Hindlimb muscle (tissue), 1 donor: ENCODE measurements at regions not wholly inside any gene's neighbourhood (a gene's known extent, or its start where the extent isn't known, plus 50 kb on each side); places are given as distances from the start of the nearest gene placed in this dataset.

Experiments used
- DNase-seq: peaks from one replicate; pipeline ENCODE4 v3.0.0-alpha.2; 2013

DNA sequence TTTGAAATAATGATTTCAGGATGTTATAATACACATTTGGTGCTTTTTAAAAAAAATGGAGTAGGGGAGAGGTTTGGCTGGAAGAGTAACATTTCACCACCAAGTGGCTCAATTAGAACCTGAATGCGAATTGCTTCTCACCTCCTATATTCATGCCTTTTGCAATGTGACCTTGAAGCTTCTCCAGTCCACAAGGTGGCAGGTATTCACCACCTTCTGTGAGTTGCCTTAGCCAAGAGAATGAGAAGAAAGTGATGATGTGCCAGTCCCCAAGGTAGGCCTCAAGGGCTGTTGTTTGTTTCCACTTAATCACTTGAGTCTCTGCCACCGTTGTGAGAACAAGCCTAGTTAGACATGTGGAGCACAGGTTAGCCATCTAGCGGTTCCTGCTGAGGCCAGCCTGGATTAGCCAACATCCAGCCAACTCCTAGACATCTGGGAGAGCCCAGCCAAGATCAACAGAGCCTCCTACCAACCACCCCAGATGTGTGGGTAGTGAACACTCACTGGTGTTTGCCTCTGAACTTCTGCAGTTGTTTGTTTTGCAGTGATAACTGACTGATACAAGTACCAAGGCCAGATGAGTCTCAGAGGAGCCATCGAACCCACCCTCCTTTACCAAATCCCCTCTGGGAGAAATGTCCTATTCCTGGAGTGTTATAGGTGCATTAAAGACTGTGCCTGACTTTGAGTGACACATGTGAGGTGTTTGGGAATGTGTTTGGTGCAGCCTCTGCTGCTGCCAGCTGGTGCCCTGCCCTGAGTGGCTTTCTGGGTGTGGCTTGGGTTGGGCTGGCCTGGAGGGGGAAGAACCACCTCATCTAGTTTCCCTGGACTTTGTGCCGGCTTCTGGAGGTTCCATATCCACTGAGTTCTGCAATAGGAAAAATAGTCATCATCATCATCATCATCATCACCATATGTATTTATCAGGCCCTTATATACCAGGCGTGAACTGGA lies 132.5 kb upstream of the RFLNA start:
- no peak for DNase-seq

- no peak for DNase-seq
These were observed 129.2 kb upstream of the RFLNA start for GRCh38 chr12:124165695-124166094.

DNA sequence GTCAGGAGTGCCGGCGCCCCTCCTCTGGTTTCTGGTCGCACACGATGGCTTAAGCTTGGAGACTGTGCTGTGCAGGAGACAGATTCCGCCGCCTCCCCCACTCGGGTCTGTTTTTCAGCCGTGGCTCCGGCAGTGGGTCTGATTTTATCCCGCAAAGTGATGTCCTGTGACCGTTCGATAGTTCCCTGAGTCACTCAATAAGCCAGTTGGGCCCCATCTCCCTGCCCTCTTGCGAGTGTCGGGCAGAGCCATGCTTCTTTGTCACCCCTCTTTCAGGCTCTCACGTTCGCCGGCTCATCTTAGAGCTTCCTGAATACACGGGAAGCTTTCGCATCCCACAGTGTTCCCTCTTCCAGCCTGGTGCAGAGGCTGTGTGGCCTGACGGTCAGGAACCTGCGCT lies 127.8 kb upstream of the RFLNA start:
- no peak for DNase-seq

DNA sequence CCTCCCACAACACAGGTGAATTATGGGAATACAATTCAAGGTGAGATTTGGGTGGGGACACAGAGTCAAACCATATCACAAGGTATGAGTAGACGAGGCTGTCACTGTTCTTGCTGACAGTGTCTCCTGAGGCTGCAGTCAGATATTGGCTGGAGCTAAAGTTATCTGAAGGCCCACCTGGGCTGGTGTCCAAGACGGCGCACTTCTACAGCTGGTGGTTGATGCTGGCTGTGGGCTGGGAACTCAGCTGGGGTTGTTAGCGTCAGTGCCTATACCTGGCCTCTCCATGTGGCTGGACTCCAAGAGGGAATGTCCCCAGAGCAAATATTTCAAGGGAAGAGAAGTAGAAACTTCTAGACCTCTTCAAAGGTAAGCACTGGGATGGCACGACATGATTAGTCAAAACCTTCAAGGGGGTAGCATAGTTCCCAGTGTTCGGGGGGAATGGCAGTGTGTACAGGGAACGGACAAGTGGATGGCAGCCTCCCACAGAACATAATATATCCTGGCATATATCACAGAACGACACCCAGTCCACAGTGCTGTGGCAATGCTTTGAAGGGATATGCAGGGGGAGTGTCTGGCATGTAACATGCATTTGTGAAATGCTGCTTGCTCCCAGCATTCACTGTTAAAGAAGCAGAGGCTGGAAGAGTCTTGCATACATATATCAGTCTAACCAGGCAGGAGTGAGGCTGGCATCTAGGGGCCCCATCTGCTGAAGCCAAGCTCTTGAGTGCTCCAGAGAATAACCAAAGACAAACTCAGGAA lies 126.7 kb upstream of the RFLNA start:
- DNase-seq: no peak

DNA sequence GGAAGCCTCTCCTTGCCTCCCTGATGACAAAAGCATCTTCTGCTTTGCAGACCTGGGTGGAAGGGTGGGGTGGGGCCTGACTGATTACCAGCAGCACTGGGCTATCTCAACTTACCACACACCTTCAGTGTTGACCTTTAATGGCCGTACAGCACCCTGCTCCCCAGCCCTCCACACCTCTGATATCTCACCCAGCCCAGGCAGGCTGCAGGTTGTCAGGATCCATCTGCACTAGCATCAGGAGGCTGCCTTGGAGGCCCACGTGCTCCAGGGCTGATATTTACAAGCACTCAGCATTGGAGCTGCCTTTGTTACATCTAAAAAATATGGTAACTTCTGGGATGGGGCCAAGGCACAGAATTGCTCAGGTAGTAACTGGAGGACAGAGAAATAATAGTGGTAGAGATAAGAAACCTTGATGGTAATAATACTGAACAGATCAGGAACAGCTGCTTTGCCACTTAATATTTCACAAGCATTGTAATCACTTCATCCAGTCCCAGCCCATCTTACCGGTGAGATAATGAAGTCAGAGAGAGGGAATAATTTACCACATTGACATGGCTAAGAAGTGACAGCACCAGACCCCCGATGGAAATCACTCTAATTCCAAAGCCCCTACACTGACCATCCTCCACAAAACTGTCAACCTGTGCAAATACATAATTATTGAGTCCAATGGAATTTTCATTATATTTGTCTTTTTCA lies 125.2 kb upstream of the RFLNA start:
- no peak for DNase-seq

GRCh38 chr12:124170760-124171159 lies 124.1 kb upstream of the RFLNA start:
- DNase-seq: no peak

GRCh38 chr12:124171231-124171979 lies 123.5 kb upstream of the RFLNA start:
- no peak for DNase-seq

DNA sequence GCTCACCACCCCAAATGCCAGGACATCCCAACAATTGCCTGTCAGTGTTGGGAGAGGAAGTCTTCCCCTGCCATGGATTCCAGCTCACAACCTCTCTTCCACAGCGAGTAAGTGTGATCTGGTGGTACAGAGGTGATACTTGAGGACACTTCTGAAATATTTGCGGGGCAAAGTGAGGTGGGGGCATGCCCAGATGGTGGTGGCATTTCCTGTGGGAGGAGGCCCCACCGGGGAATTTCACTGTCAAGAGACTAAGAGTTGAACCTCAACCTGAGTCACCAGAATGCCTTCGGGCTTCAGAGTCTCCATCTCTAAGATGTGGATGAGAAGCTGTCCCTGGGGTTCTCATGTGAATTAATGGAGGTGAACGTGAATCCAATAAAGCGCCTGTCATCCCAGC lies 122.3 kb upstream of the RFLNA start:
- no peak for DNase-seq

GRCh38 chr12:124173692-124174091 lies 121.2 kb upstream of the RFLNA start:
- no peak for DNase-seq

DNA sequence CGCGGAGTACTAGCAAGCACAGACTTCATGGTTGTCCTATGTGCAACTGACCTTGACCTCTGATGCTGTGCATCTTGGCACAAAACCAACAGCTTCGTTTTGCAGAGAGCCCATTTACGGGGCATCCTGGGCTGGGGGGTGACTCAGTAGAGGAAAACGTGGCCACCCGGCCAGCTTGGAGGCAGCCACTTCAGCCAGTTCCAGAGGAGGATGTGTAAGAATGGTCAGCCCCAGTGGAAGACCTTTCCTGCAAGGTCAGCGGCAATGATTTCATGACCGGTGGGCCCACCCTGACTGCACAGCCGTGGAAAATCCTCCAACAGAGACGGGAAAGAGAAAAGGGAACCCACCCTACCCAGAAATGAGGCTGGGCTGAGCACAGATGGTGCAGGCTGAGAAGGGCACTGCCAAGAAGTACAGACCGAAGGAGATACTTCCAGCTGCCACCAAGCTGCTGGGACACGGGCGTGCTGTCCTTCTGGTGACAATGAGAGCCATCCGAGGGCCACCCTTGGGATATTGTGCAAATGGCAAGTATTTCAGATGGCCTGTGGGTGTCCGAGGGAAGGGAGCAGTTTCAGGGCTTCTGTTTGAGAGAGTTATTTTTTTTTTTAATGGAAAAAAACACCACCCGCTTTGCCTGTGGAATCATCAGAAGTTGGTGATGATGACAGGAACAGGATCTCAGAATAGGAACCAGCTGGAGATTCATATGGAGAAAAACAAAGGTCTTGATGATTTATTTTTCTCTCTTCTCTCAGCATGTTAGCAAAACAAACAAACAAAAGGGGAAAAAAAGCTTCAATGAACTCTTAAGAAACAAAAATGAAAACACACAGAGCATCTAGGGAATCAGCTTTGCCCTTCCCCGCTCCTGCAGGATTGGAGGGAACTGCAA lies 120.2 kb upstream of the RFLNA start:
- DNase-seq: no peak

DNA sequence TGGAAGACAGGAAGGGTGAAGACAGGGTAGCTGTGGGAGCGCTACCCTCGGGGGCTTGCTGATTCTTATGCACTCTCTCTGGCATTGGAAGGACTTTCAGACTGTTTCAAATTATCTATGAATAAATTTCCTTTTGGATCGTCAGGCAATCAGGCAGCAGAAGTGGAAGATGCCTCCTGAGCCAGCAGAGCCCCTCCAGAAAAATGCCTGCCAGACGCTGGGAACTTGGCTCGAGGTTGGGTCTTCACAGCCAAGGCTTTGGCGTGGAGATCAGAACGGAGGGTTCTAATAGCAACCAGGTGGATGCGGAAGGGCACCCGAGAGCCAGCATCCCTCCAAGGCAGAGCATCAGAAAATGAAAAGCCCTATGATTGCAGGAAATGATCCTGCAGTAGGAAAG lies 119.2 kb upstream of the RFLNA start:
- no peak for DNase-seq

DNA sequence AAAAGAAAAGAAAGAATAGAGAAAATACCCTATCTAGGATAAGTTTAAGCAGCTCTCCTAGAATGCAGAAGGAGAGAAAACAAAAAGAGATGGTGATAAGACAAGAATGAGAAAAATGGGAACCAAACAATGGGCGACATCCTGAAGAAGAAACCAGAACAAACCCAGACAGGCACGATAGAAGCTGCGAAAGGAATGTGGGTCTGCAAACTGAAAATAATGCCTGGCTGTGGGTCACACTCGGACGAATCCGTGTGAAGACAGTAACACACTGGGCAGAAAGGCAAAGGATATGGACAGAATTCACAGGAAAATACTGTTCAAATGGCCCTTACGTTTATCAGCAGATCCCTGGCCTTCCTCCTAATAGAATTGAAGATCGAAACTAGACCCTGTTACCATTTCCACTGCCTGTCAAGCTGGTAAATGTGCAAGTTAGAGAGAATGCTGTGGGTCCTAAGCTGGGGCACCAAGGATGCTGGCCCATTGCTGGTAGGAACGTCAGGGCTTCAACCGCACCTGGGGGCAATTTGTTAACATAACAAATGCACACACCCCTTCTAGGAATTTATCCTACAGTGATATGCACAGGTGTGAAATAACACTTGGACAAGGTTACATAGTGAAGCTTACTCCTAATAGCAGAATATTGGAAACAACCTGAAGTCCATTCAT lies 117.5 kb upstream of the RFLNA start:
- no peak for DNase-seq

DNA sequence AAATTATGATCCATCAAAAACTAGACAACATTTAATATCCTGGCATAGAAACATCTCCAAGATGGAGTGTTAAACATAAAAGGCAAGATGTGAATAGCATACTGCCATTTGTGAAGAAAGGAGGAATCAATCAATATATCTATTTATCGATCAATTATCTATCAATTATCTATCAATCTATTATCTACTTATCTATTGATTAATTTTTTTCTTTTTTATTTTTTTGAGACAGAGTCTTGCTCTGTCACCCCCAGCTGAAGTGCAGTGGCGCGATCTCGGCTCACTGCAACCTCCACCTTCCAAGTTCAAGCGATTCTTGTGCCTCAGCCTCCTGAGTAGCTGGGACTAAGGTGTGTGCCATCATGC lies 117.0 kb upstream of the RFLNA start:
- DNase-seq: no peak

- no peak for DNase-seq
These were observed 114.8 kb upstream of the RFLNA start for GRCh38 chr12:124179936-124180607.

- DNase-seq: no peak
These were observed 111.7 kb upstream of the RFLNA start for GRCh38 chr12:124183172-124183571.

DNA sequence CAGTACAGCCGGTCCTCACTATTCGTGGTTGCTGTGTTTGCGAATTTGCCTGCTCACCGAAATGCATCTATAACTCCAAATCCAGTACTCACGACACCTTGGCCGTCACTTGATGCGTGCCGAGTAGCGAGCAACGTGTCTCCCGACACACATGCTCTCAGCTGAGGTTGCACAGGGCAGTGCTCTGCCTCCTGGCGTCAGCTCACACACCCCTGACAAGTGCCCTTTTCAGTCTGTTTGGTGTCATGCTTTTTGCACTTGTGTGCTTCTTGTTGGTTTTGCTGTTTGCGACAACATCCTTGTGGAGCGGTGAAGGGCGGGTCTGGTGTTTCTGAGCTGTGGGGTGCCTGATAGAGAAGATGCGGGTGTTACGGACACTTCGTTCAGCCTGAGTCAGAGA lies 110.4 kb upstream of the RFLNA start:
- no peak for DNase-seq

DNA sequence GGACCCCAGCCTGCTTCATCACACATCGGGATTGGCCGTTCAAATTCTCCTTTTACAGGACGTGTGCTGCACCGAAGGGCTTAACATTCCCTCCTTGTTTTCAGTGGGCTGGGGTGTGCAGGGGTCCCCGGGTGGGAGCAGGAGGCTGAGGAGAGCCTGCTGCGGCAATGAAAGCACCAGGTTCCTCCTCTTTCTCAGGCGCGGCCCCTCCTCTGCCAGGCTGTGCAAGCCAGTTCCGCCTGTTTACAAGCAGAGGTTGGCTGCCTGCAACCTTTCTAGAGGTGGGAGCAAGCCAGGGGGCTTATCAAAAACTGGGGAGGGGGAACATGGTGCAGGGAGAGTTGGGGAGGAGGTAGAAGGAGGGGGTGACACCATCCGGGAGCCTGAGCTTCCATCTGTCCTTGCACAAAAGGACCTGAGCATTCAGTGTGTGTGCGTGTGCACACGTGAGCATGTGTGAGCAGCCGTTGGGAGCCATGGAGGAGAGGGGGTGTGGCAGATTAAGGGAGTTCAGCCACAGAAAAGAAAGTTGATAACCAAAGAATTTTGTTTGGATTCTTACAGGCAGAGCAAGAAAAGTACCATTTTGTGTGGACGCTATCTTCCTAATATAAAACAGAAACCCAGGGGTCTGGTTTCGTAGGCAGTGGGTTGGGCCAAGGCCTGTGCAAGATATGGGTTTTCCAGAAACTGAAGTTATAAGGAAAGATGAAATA lies 108.8 kb upstream of the RFLNA start:
- no peak for DNase-seq

GRCh38 chr12:124188084-124188483 lies 106.8 kb upstream of the RFLNA start:
- no peak for DNase-seq
